GM12892 (cell line): ENCODE measurements at regions not wholly inside any gene's neighbourhood (a gene's known extent, or its start where the extent isn't known, plus 50 kb on each side); places are given as distances from the start of the nearest gene placed in this dataset.

Experiments
- POLR2A ChIP-seq: IDR thresholded peaks from 2 replicates; pipeline ENCODE4 v1.6.1; 2011; ENCODE audit warnings: low read depth, low read length, control low read depth
- POLR2AphosphoS5 ChIP-seq: IDR thresholded peaks from 2 replicates; pipeline ENCODE4 v1.6.1; 2011; ENCODE audit warnings: low read depth, low read length, control low read depth

GRCh38 chr6:156181506-156181905, 595.7 kb upstream of the ARID1B start:
- TF ChIP-seq POLR2A (no peak), POLR2AphosphoS5 (no peak)
